ENCODE measurements at regions not wholly inside any gene's neighbourhood (a gene's known extent, or its start where the extent isn't known, plus 50 kb on each side); places are given as distances from the start of the nearest gene placed in this dataset.
"Not testable (repeated sequence)": the region's sequence is repeated elsewhere in the genome, so short reads cannot be mapped to it uniquely, and the experiment has no call there.

DNA sequence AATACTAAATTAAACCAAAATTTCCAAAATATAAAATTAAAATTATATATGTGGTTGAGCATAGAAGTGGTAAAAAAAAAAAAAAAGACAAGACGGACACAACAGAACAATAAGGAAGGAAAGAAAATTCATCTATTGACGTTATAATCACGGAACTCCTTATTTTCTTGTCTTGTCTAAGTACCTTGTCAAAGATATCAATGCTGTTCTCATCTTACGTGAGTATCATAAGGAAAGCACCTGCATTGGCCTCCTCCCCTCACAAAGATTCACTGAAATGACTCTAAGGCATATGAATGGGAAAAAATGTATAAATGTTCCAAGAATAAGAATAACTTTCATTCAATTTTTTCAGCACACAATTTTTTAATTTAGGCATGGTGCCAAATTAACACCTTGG, 135.4 kb downstream of the PPP1R3A start:
- no peak for DNase-seq (ENCODE audit: low spot score)

DNA sequence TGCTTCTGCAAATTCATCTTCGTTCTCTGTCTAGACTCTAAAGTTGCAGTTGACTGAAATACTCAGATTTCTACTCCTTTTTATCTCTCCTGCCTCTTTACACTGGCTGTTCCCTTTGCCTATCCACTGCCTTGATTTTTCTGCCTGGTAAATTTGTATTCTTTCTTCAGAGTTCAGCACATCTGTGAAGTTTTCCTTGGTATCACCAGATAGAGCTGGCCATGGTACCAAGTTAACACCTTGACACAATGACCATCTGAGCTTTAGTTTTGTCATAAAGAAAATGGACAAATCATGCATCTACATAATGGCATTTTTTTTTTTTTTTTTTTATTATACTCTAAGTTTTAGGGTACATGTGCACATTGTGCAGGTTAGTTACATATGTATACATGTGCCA, 143.0 kb downstream of the PPP1R3A start:
- no peak for DNase-seq (ENCODE audit: low spot score)

DNA sequence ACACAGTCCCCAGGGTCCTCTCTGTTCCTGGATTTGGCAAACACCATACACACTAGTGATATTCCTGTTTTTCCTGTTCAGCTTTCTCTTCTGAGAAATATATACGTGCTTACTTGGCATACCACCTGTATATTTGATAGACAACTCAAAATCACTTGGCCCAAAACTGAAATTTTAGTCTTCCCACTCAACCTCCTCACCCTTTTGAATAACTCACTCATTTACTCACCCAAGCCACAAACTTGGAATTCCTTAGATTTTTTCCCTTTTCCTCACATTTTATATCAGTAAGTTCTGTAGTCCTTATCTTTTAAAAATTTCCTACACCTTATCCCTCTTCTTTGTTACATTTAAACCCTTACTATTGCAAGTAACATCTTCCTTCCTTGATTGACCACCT, 143.4 kb downstream of the PPP1R3A start:
- DNase-seq (ENCODE audit: low spot score) = no peak

DNA sequence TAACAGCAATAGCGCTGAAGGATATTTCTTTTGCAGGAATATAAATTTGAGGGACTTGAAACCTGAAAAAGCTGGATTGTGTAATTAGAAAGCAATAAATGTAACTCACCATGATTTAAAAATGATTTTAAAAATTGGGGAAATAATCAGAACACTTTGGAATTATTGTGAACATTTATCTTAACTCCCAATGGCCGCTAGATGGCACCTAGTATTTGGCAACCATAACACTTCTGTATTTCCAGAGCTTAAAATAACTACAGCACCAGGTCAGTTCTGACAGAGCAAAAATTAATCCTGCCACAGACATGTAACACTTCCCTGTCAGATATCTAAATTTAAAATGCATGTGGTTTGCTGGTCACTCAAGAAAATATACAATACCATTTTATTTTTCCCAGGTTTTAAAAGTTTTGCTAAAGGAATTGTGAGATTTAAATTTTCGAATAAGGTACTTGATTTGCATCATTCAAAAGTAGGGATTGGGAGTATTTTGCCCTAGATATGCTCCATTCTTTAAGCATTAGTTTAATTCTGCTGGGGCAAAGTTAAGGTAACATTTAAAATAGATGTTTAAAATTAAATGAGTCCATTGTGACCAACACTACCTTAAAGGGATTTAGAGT, 144.5 kb downstream of the PPP1R3A start:
- DNase-seq (ENCODE audit: low spot score) = peak; percentile 63

DNA sequence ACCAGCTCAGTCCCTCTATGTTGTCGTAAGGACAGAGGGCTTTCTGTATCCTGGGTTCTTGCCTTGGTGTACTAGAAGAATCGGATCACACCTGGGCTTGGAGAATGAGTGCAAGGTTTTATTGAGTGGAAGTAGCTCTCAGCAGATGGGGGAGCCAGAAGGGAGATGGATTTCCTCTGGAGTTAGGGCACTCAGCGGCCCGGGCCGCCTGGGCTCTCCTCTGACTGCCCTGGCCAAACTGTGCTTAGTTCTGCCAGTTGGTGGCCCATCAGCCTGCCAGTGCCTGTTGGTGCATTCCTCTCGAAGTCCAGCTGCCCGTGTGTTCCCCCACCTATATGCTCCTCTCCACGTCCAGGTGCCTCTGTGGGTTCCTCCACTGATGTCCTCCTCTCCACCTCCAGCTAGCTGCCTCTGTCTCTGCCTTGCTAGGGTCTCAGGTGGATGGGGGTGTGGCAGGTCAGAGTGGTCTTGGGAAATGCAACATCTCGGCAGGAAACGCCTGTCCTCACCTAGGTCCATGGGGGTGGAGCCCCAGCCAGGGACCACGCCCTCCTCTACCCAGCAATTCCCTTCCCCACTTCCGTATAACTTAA, 148.6 kb downstream of the PPP1R3A start:
- no peak for DNase-seq (ENCODE audit: low spot score)

DNA sequence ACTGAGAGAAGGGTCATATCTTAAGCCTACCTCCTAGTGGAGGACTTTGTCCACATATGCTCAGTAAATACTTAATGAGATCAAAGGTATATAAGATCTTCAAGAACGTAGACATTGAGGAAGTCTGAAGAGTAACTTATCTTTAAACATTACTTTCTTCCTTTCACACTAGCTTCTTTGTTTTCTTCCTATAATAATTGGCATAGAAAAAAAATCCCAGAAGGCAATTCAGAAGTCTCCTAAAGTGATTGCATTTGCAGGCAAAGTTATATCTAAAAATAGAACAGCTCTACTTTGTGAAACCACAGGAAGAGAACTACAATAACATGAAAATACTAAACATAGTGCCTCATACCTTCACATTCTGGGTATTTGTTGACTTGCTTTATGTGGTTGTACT, 150.4 kb downstream of the PPP1R3A start:
- no peak for DNase-seq (ENCODE audit: low spot score)

DNA sequence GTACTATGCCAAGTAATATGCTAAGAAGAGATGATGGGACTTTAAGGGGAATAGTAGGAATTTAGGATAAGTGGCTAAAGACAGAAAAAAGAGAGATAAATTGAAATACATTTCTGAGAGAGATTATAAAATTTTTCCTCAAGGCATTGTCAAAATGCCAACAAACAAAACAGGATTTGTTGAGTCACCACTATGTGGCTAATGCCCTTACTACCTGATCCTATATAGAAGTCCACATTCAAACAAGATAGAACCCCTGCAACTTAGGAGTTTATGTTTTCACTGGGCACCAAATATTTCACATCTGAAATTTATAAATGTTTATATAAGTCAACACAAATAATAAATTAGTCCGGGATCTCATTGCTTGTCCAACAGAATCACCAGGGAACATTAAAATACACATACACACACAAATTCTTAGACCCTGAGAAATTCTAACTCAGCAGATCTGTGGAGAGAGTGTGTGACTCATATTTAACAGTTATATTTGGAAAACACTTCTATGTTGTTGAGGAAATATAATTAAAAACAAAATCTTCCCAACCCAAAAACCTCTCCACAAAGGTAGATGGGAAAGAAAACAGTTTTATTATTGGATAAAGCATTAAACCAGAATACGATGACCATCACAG, 154.3 kb downstream of the PPP1R3A start:
- no peak for DNase-seq (ENCODE audit: low spot score)

DNA sequence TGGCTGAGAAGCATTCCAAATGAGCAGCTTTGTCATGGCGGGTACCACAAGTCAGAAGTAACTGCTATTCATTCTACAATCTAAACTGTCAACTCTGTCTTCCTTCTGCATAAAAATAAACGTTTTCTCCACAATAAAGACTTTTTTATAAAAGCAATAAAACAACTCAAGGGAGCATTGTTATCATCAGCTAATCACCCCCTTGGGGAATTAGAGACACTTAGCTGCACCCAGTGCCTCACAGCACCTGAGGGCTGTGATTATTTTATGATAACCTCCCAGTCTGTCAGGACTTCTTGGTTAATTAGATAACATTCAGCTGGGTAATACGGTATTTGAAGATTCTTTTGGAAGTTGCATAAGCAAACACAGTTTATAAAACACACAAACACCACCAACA, 155.6 kb downstream of the PPP1R3A start:
- DNase-seq (ENCODE audit: low spot score) = no peak

DNA sequence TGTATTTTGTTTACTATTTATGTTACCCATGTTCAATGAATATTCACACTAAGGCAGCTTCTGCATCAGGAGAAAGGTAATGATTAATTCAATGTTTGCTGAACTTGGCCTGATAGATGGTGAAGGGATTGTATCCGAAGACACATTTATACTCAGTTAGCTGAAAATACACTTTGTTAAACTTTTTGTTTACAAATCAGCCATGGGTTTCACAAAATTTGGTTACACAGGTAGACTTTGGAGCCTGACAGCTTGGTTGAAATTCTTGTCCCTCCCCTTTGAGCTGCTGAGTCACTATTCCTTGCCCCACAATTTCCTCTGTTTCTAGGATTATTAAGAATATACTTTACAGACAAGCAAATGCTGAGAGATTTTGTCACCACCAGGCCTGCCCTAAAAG, 162.6 kb downstream of the PPP1R3A start:
- DNase-seq (ENCODE audit: low spot score) = no peak

DNA sequence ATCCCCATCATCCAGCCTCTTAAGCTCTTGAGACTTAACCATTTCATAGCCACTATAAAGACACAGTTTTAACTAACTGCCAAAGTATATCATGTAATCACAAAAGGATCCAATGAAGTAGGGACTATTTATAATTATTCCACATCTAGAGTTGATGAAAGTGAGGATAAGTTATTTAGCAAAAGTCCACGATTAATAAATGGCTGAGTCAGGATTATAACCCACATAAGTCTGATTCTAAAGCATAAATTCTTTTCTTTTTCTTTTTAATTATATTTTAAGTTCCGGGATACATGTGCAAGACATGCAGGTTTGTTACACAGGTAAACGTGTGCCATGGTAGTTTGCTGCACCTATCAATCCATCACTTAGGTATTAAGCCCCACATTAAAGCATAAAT, 166.1 kb downstream of the PPP1R3A start:
- no peak for DNase-seq (ENCODE audit: low spot score)

DNA sequence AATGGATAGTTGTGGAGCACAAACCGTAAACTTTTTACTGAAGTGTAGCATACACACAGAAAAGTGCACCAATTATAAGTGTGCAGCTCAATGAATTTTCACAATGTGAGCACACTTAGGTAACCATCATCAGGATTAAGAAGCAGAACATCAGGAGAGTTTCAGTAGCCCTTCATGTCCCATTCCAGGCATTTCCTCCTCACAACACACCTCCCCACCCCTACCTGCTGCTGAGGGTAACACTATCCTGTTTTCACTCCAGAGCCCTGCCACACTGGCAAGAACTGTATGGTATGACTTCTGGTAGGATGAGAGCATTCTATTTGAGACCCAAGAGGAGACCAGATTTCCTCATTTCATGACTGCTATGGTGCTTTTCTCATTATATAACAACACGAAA, 166.5 kb downstream of the PPP1R3A start:
- DNase-seq (ENCODE audit: low spot score) = no peak

DNA sequence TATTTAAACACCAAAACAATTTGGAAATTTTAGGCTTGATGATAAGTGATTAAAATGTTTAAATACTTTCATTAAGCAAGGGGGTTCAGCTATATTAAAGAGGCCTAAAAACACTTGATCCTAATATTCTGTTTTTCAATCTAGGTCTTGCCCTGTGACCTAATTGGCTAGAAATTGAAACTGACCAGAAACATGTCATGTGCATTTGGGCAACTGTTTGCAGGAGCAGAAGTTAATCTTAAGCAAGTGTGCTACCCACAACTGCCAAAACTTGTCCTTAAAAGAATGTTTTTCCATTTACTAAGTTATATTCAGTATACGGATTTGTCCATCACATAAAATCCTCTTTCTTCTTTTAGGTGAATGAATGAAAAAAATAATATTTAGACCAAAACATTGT, 167.3 kb downstream of the PPP1R3A start:
- no peak for DNase-seq (ENCODE audit: low spot score)

DNA sequence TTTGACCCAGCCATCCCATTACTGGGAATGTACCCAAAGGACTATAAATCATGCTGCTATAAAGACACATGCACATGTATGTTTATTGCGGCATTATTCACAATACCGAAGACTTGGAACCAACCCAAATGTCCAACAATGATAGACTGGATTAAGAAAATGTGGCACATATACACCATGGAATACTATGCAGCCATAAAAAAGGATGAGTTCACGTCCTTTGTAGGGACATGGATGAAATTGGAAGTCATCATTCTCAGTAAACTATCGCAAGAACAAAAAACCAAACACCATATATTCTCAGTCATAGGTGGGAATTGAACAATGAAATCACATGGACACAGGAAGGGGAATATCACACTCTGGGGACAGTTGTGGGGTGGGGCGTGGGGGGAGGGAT, 170.4 kb downstream of the PPP1R3A start:
- DNase-seq (ENCODE audit: low spot score) = not testable (repeated sequence)

DNA sequence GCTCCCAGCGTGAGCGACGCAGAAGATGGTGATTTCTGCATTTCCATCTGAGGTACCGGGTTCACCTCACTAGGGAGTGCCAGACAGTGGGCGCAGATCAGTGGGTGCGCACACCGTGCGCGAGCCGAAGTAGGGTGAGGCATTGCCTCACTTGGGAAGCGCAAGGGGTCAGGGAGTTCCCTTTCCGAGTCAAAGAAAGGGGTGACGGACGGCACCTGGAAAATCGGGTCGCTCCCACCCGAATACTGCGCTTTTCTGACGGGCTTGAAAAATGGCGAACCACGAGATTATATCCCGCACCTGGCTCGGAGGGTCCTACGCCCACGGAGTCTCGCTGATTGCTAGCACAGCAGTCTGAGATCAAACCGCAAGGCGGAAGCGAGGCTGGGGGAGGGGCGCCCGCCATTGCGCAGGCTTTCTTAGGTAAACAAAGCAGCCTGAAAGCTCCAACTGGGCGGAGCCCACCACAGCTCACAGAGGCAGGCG, 175.8 kb downstream of the PPP1R3A start:
- DNase-seq (ENCODE audit: low spot score) = not testable (repeated sequence)

DNA sequence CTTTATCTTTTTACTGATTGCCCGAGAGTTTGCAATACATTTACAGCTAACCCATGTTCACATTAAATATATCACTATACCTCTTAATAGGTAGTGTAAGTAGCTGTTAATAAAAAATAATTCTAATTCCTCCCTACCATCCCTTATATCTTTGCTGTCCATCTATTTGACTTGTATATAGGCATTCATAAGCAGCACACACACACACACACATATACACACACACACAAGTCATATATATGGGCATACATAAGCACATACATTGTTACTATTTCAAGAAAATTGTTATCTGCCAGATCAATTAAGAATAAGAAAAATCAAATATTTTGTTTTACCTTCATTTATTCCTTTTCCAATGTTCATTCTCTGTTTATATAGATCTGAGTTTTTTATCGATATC, 176.4 kb downstream of the PPP1R3A start:
- DNase-seq (ENCODE audit: low spot score) = no peak

DNA sequence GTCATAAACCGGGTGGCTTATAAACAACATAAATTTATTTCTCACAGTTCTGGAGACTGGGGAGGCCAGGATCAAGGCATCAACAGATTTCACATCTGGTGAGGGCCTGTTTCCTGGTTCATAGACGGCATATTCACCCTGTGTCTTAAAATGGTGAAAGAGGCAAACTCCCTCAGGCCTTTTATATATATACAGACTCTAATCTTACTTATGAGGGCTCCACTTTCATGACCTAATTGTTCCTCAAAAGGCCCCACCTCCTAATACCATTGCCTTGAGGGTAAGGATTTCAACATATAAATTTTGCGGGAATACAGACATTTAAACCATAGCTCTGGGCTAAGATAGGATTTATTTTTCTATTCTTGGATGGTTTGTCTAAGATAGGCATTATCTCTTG, 187.2 kb downstream of the PPP1R3A start:
- no peak for DNase-seq (ENCODE audit: low spot score)

DNA sequence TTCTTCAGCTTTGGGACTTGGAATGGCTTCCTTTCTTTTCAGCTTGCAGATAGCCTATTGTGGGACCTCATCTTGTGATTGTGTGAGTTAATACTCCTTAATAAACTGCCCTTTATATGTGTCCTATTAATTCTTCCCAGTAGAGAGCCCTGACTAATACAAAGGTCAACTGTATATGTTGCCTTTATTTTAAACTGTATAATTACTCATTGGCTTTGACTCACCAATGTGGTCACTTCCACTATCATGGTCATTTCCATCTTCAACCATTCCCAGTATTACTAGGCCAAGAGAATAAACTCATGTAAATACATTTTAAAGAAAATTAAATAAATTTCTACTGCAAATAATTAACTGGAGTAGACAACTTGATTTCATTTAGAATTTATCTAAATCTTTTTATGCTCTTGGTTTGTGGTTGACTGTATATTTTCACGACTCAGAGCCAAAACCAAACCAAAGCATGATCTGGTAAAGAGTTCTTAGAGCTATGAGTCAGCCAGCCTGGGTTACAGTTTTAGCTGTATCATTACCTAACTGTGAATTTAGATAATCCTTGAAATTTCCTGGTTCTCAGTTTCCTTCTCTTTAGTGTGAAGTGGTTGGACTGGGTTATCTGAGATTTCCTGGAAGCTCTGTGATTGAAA, 188.4 kb downstream of the PPP1R3A start:
- no peak for DNase-seq (ENCODE audit: low spot score)

DNA sequence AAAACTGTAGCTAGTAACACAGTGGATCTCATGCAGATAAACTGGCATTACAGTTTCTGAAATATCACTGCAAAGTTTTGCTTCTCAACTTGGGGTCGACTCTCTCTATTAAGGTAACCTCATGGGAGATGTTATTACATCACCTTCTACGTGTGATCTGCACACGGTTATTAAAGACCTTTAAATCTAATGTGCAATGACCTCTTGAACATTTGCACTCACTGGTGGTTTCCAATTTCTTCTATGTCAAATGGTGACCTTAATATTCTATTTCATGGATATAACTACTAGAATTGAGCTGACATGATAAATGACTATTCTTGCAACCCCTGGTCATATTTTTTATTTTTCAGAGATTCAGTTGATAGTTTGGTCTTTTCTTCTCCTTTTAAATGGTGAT, 191.3 kb downstream of the PPP1R3A start:
- no peak for DNase-seq (ENCODE audit: low spot score)

DNA sequence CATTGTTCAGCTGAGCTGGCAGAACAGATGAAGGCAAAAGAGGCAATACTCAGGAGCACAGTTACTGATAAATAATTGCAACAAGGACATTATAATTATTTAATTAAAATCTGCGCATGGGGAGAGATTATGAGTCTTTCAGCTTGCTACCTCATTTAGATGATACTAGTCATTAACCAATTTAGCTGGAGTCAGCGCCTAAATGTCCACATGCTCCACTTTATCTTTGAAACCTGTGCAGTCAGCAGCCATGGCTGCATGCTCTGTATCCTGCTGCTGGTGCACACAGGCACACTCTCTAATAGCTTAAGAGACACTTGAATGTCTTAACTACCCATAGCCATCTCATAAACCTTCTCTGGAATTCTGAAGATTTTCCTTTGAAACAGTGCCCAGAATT, 196.8 kb downstream of the PPP1R3A start:
- DNase-seq (ENCODE audit: low spot score) = no peak

DNA sequence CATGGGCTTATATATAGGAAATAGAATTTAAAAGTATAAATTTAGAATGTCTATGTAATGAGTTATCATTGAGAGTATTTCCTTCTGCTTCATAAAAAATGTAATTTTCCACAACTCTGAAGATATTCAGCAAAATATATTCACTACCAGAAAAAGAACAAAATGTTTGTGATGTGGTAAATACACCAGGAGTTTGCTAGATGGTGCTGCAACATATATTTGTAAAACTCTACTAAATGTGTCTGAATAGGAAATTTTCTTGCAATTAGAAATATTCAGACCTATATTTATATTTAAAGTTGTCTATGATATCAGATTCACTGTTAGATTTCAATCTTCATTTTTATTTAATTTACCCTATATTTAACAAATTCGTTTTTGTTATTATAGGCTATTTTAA, 201.1 kb downstream of the PPP1R3A start:
- DNase-seq (ENCODE audit: low spot score) = no peak

DNA sequence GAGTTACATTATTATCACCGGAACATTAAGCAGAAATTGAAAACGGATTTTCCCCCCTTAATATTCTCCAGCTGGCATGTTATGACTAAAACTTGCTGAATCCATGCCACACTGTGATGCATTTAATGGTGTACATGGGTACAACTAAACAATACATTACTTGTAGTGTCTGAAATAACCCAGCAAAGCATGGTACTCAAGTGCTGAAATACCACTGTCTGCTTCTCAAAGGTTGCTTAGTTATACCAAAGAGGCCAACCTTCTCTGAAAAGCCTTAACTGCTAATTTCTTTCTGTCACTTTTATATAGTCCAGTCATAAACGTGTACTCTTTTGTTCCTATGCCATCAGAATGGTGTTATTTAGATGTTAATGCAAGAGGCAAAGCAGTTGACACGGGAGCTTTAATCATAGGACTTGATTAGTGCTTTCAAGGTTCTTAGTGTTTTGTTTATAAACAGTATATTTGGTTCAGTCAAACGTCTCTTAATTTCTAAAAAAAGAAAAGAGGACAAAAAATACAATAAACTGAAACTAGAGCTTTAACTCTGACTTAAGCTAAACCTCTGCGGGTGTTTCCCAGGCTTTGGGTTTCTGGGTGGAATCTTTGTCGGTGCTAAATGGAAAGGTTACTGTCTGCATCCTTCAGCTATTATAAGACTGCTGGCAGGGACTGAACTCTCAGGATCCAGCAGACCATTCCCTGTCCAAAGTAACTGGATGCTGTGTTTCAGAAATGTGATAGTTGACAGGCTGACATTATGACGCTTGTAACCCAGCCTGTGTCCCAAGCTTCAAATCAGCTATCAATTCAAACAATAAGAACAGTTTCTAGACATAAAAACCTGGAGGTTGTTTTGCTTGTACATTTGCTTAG, 202.6 kb downstream of the PPP1R3A start:
- no peak for DNase-seq (ENCODE audit: low spot score)

DNA sequence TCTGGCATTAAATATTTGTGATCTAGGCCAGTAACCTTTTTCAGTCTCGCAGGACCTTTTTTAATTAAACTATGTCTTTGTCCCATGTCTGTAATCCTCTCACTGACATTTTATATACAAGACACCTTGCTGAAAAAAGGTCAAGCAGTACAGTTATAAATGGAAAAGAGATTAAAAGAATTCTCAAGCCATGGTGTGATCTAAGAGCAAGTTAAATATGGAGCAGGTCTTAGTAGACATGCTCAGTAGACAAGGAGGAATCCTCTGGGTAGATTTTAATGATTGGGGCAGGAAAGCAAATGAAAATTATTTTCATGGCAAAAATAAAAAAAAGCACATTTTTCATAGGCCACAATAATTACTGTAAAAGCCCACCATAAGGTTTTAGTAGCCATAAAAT, 203.5 kb downstream of the PPP1R3A start:
- no peak for DNase-seq (ENCODE audit: low spot score)
